ENCODE measurements at regions not wholly inside any gene's neighbourhood (a gene's known extent, or its start where the extent isn't known, plus 50 kb on each side); places are given as distances from the start of the nearest gene placed in this dataset.

- DNase-seq, result no peak
- TF ChIP-seq CTCF (IDR thresholded peaks at IDR 0.05; ENCODE audit: borderline replicate concordance), result no peak
Observed at GRCh38 chr11:15446929-15447328, 332.2 kb downstream of the INSC start.

GRCh38 chr11:15451713-15452112, 337.0 kb downstream of the INSC start:
- intact Hi-C loops (cut with micrococcal nuclease), result no loop called here
- H3K4me1 ChIP-seq, result no peaks in the 10 kb centered on the region
- no peak overlapping the region for H3K27ac ChIP-seq (replicated peaks)
- peaks cover 17% of the 10 kb centered on the region for H3K9me3 ChIP-seq (replicated peaks)
- H3K27me3 ChIP-seq (ENCODE audit: low read depth), result no peaks in the 10 kb centered on the region
- H3K36me3 ChIP-seq, result no peaks in the 10 kb centered on the region
- H3K4me3 ChIP-seq, result no peak overlapping the region
- DNase-seq, result no peak
- TF ChIP-seq CTCF (IDR thresholded peaks at IDR 0.05; ENCODE audit: borderline replicate concordance), result no peak

More at GRCh38 chr11:15446929-15447328, 332.2 kb downstream of the INSC start:
- Histone ChIP-seq H3K4me1 (no peaks in the 10 kb centered on the region), H3K9me3 (replicated peaks) (no peaks in the 10 kb centered on the region), H3K36me3 (no peaks in the 10 kb centered on the region), H3K4me3 (no peak overlapping the region), H3K27ac (replicated peaks) (no peak overlapping the region), H3K27me3 (ENCODE audit: low read depth) (peaks cover 6% of the 10 kb centered on the region)
- intact Hi-C loops (cut with micrococcal nuclease), result no loop called here

- no peaks in the 10 kb centered on the region for H3K4me1 ChIP-seq
- intact Hi-C loops (cut with micrococcal nuclease), result no loop called here
- no peak overlapping the region for H3K27ac ChIP-seq (replicated peaks)
- no peaks in the 10 kb centered on the region for H3K36me3 ChIP-seq
- H3K4me3 ChIP-seq, result no peak overlapping the region
- peaks cover 17% of the 10 kb centered on the region for H3K9me3 ChIP-seq (replicated peaks)
- no peak for TF ChIP-seq CTCF (IDR thresholded peaks at IDR 0.05; ENCODE audit: borderline replicate concordance)
- H3K27me3 ChIP-seq (ENCODE audit: low read depth), result no peaks in the 10 kb centered on the region
- DNase-seq, result no peak
Observed at GRCh38 chr11:15453211-15453765, 338.6 kb downstream of the INSC start.

- Histone ChIP-seq H3K27ac (replicated peaks) (no peak overlapping the region), H3K4me1 (no peaks in the 10 kb centered on the region), H3K9me3 (replicated peaks) (no peaks in the 10 kb centered on the region), H3K36me3 (no peaks in the 10 kb centered on the region), H3K27me3 (ENCODE audit: low read depth) (peaks cover 2% of the 10 kb centered on the region), H3K4me3 (no peak overlapping the region)
- no peak for TF ChIP-seq CTCF (IDR thresholded peaks at IDR 0.05; ENCODE audit: borderline replicate concordance)
- no peak for DNase-seq
- intact Hi-C loops (cut with micrococcal nuclease), result no loop called here
Observed at GRCh38 chr11:15468466-15468865, 353.7 kb downstream of the INSC start.

- intact Hi-C loops (cut with micrococcal nuclease), result no loop called here
- no peak overlapping the region for H3K4me3 ChIP-seq
- no peak for TF ChIP-seq CTCF (IDR thresholded peaks at IDR 0.05; ENCODE audit: borderline replicate concordance)
- no peak overlapping the region for H3K27ac ChIP-seq (replicated peaks)
- DNase-seq, result no peak
- no peaks in the 10 kb centered on the region for H3K4me1 ChIP-seq
- H3K36me3 ChIP-seq, result no peaks in the 10 kb centered on the region
- H3K9me3 ChIP-seq (replicated peaks), result no peaks in the 10 kb centered on the region
- no peaks in the 10 kb centered on the region for H3K27me3 ChIP-seq (ENCODE audit: low read depth)
Observed at GRCh38 chr11:15471048-15471894, 356.5 kb downstream of the INSC start.
